ENCODE measurements at regions not wholly inside any gene's neighbourhood (a gene's known extent, or its start where the extent isn't known, plus 50 kb on each side); places are given as distances from the start of the nearest gene placed in this dataset.

DNA sequence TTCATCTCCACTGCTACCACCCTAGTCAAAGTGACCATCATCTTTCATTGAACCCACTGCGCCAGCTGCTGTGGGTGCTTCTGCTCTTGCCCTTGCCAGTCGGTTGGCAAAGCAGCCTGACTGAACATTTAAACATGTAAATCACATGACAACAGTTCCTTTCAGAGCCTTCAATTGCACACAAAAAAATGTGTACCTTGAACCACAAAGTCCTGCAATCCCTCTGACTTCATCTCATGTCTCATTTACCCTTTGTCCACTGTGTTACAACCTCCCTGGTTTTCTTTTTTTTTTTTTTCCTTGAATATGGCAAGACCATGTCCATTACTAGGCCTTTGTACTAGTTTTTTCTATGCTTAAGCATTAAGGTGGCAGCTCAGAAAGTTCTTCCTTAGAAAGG, 183.5 kb downstream of the GBA3 start:
- DNase-seq (ENCODE audit: low spot score), result no peak

DNA sequence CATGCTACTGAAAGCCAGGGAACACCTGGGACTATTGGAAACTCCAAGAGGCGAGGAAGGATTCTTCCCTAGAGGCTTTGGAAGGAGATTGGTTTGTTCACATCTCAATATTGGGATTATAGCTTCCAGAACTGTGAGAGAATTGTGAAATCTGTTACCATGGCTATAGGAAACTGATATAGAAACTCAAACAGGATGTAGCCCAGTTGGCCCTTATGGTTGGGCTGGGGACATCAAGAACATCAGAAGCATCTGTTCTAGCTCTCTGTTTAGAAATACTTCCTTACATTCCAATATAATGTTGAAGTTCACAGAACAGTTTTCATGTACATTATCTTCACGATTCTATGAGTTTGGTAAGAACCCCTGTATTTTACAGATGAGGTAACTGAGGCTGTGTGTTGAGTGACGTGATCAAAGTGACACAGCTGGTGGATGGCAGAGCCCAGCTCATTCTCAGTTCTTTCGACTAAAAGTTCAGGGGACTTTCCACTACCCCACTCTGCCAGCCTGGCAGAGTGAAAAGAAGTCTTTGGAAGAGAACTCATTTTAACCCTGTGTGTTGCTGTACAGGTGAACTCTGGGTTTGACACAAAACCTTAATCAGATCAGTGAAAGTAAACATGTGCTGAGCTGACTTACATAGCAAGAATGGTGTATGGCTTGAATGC, 183.0 kb downstream of the GBA3 start:
- no peak for DNase-seq (ENCODE audit: low spot score)

DNA sequence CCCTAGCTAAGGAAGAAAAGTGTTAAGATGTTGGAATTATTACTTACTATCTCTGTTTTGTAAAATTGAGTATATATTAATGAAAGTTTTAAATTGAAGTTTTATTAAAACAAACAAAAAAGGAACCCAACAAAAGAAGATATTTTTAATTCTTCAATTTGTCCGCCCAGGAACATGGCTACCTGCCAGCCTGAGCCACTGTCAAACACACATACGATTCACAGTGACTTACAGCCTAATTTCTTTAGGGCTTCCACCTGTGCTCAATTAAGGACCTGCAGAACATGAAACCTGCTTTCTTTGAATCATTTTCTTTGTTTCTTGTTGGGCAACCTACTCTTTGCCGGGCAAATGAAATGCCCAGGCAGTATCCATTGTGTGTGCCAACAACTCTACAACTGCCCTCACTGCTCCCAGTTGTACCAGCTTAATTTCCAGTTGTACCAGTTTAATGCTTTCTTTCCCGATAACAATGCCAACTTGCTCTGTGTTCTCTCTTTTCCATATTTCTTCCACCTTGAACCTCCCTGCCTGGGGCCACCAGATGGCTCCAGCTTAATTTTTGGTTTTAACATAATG, 181.7 kb downstream of the GBA3 start:
- DNase-seq (ENCODE audit: low spot score), result no peak

DNA sequence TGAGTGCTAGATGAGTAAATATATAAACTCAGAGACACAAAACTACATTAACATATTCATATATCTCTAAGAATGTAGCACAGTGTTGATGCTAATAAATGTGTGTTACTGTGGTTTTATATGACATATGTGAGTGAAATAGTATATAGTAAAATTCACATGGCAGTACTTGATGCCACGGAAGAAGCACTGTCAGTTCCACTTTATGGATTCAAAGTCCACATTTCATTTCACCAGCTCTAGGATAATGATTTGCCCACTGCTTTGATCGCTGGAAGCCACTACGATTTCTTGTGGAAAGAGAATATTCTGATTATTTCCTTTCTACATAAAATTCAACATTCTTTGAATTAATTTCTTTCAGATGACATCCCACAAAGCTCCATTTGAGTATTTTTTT, 181.2 kb downstream of the GBA3 start:
- no peak for DNase-seq (ENCODE audit: low spot score)

DNA sequence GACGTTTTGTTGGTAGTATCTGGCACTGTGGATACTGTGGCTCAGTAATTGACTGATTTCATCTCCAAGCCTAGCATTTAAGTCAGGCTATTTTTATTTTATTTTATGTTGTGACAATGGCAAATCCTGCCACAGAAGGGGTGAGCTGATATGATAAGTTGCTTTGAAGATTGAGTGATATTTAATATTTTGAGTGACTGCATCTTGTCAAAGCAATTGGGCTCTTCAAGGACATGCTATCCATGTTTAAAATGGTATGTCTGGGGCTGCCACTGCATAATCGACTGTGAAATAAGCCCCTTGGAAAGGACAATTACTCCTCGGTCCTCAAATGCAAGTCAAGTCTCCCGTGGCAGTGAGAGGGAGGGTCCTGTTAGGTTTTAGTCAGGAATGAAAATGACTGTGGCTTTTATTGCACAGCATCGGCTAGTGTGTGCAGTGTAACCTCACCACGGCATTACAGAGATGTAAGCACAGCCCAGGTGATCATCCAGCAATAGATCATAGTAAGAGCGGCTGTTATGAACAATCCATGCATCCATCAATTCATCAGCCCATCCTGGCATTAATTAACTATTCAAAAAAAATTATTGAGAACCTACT, 178.2 kb downstream of the GBA3 start:
- DNase-seq (ENCODE audit: low spot score), result no peak

DNA sequence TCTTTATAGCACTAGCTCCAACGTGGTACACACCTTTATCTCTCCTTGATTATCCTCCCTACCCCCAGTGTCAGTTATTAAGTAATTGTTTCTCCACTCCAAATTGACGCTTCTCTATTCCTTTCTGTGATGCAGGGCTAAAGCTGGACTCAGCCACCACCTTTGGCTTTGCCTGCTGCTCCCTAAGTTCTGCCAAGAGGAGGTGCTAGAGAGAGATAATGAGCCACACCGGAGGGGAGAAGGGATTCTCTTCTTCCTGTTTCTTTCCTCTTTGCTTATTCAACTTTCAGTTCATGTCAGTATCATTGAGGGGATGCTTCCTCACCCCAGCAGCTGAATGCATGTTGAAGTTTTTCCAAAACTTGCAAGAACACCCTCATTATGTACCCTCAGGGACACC, 176.5 kb downstream of the GBA3 start:
- DNase-seq (ENCODE audit: low spot score), result no peak
